ENCODE measurements at regions not wholly inside any gene's neighbourhood (a gene's known extent, or its start where the extent isn't known, plus 50 kb on each side); places are given as distances from the start of the nearest gene placed in this dataset.

DNA sequence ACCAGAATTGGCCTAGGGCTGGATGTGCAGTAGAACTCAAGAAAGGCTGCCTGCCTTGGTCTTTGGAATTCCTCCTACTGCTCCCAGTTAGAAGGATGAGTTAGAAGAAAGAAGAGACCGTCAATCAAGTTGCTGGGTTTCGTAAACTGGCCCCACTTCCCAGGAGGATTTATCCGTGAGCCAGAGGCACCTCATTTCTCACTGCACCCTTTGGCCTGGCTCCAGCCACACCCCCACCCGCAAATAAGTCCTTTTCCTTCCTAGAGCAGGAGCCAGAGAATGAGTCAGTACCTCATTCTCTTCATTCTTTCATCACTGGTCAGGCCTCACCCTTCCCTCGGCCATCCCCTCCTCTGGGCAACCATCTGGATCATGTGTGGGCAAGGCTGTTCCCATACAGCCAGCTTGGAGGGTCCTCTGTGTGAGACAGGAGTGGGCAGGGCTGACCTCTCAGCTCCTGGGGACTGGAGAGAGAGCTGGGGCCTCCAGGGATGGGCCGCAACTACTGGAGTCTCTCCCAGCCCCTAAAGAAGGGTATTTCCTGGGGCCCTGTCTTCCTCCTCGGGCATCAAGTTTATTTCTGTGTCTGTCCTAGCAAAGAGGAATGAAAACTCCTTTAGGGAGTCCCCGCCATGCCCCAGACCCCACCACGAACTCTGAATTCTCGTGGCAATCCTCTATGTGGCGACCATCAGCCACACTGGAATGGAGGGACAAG lies 87.2 kb upstream of the DUSP5 start:
- no peak overlapping the region for H3K9ac ChIP-seq (ENCODE audit: low read length)
- peaks cover 36% of the 10 kb centered on the region for H3K27me3 Mint-ChIP-seq

More for the DNA sequence above, 87.2 kb upstream of the DUSP5 start:
- intact Hi-C loops (cut with micrococcal nuclease) = loop anchor here (5.0 kb wide), 4 partner anchors 47 to 273 kb away; no protein-coding TSS in a partner anchor
- CTCF ChIA-PET = interaction anchor here (0.9 to 6.8 kb wide), 2 partner anchors 55 to 104 kb away, joined by 4 to 72 read pairs; no protein-coding TSS in a partner anchor
- WGBS (ENCODE audit: insufficient coverage) = 87% methylated on average over 8 of the region's 11 CpGs
- Histone ChIP-seq H3K4me2 (replicated peaks; ENCODE audit: low read depth, low read length, poor library complexity, severe bottlenecking) (peak overlapping the region; percentile 50), H3K27me3 (replicated peaks in 1 of 4; ENCODE audit: control extremely low read depth in 1 of 4, control insufficient read depth in 3 of 4, insufficient read depth in 4 of 4, low read length in 3 of 4) (peaks cover 0 to 33% (median 13%) of the 10 kb centered on the region in 4 experiments), H3K4me1 (ENCODE audit: control insufficient read depth in 2 of 2, insufficient read depth in 2 of 2, low read length in 2 of 2) (peaks cover 51 to 77% of the 10 kb centered on the region in 2 donors), H3K36me3 (replicated peaks in 1 of 2; ENCODE audit: control extremely low read depth in 1 of 2, control insufficient read depth in 1 of 2, extremely low read depth in 1 of 2, insufficient read depth in 2 of 2, low read length in 1 of 2) (no peaks in the 10 kb centered on the region), H3K9me3 (ENCODE audit: control extremely low read depth in 1 of 3, control insufficient read depth in 2 of 3, insufficient read depth in 1 of 3, low read length in 2 of 3) (peaks cover 0 to 13% (median 0%) of the 10 kb centered on the region in 3 donors), H4K20me1 (ENCODE audit: control insufficient read depth, insufficient read depth, low read length, poor library complexity, severe bottlenecking) (peaks cover 3% of the 10 kb centered on the region), H3K4me3 (ENCODE audit: control extremely low read depth in 1 of 5, extremely low read depth in 1 of 5, insufficient read depth in 1 of 5, low read depth in 2 of 5, low read length in 4 of 5) (no peak overlapping the region), H2AFZ (ENCODE audit: insufficient read depth, low read depth, low read length, poor library complexity, severe bottlenecking) (no peak overlapping the region), H3K27ac (ENCODE audit: low read length in 2 of 2) (no peak overlapping the region), H3K79me2 (ENCODE audit: control insufficient read depth, insufficient read depth, low read length) (no peaks in the 10 kb centered on the region)
- ATAC-seq (ENCODE audit: low read depth) (no peak), DNase-seq (no peak)
- POLR2A ChIA-PET = interaction anchor here (0.5 to 1.8 kb wide), 2 partner anchors 15 to 53 kb away, joined by 3 to 4 read pairs; no protein-coding TSS in a partner anchor
- no peaks in the 10 kb centered on the region for H3K9me3 Mint-ChIP-seq (ENCODE audit: insufficient read depth)
- no peak overlapping the region for H3K4me3 Mint-ChIP-seq
- TF ChIP-seq, protein P1, sequence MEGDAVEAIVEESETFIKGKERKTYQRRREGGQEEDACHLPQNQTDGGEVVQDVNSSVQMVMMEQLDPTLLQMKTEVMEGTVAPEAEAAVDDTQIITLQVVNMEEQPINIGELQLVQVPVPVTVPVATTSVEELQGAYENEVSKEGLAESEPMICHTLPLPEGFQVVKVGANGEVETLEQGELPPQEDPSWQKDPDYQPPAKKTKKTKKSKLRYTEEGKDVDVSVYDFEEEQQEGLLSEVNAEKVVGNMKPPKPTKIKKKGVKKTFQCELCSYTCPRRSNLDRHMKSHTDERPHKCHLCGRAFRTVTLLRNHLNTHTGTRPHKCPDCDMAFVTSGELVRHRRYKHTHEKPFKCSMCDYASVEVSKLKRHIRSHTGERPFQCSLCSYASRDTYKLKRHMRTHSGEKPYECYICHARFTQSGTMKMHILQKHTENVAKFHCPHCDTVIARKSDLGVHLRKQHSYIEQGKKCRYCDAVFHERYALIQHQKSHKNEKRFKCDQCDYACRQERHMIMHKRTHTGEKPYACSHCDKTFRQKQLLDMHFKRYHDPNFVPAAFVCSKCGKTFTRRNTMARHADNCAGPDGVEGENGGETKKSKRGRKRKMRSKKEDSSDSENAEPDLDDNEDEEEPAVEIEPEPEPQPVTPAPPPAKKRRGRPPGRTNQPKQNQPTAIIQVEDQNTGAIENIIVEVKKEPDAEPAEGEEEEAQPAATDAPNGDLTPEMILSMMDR (IDR thresholded peaks at IDR 0.05) = no peak
- no peak for TF ChIP-seq EZH2 (IDR thresholded peaks at IDR 0.05; ENCODE audit: borderline replicate concordance, insufficient read depth, low read depth, low read length, poor library complexity, severe bottlenecking)
- H3K4me1 Mint-ChIP-seq = peaks cover 63% of the 10 kb centered on the region
- peak overlapping the region; percentile 17 for H3K27ac Mint-ChIP-seq

Measured in B cell (primary cell).